Retinal pigment epithelial cell (primary cell): ENCODE measurements at regions not wholly inside any gene's neighbourhood (a gene's known extent, or its start where the extent isn't known, plus 50 kb on each side); places are given as distances from the start of the nearest gene placed in this dataset.

Source experiments
- DNase-seq: peaks from one replicate; pipeline ENCODE4 v3.0.0-alpha.2; 2010; ENCODE audit warnings: low read depth
- H3K4me3 ChIP-seq: 2 replicates; pipeline ENCODE4 v1.5.1; 2011; ENCODE audit warnings: mild to moderate bottlenecking, low read length, control low read depth, moderate library complexity
- CTCF ChIP-seq: conservative IDR thresholded peaks from 2 replicates; pipeline ENCODE4 v1.5.1; 2011; ENCODE audit warnings: low read depth, low read length, control low read depth, inconsistent platforms

- no peak for TF ChIP-seq CTCF
- DNase-seq: no peak
- H3K4me3 ChIP-seq: no peak overlapping the region
These were observed 79.8 kb upstream of the EEF1E1 start for GRCh38 chr6:8181951-8182845.

GRCh38 chr6:8181160-8181881 lies 79.0 kb upstream of the EEF1E1 start:
- no peak overlapping the region for H3K4me3 ChIP-seq
- DNase-seq: no peak
- no peak for TF ChIP-seq CTCF

GRCh38 chr6:8180327-8181159 lies 78.2 kb upstream of the EEF1E1 start:
- no peak for TF ChIP-seq CTCF
- peak; percentile 62 for DNase-seq
- H3K4me3 ChIP-seq: no peak overlapping the region

- no peak for DNase-seq
- no peak for TF ChIP-seq CTCF
- no peak overlapping the region for H3K4me3 ChIP-seq
These were observed 75.4 kb upstream of the EEF1E1 start for GRCh38 chr6:8177721-8178120.

- H3K4me3 ChIP-seq: no peak overlapping the region
- no peak for DNase-seq
- no peak for TF ChIP-seq CTCF
These were observed 72.9 kb upstream of the EEF1E1 start for GRCh38 chr6:8175046-8175777.

- DNase-seq: no peak
- TF ChIP-seq CTCF: no peak
These were observed 72.2 kb upstream of the EEF1E1 start for GRCh38 chr6:8174571-8174970.

More at GRCh38 chr6:8174571-8174970, 72.2 kb upstream of the EEF1E1 start:
- H3K4me3 ChIP-seq: no peak overlapping the region
